LHCN-M2 (cell line): ENCODE measurements at regions not wholly inside any gene's neighbourhood (a gene's known extent, or its start where the extent isn't known, plus 50 kb on each side); places are given as distances from the start of the nearest gene placed in this dataset.
"Not testable (repeated sequence)": the region's sequence is repeated elsewhere in the genome, so short reads cannot be mapped to it uniquely, and the experiment has no call there.

Source experiments
- DNase-seq: peaks from one replicate; pipeline ENCODE4 v3.0.0-alpha.2; 2012; ENCODE audit warnings: low read depth

- DNase-seq: no peak
Measured at GRCh38 chr10:3321123-3321522, 148.5 kb upstream of the PITRM1 start.

GRCh38 chr10:3319811-3320226 lies 147.2 kb upstream of the PITRM1 start:
- no peak for DNase-seq

GRCh38 chr10:3318480-3318807 lies 145.9 kb upstream of the PITRM1 start:
- not testable (repeated sequence) for DNase-seq

GRCh38 chr10:3317553-3318479 lies 145.2 kb upstream of the PITRM1 start:
- DNase-seq: not testable (repeated sequence)

- DNase-seq: not testable (repeated sequence)
Measured at GRCh38 chr10:3314445-3315085, 142.0 kb upstream of the PITRM1 start.

GRCh38 chr10:3313784-3314444 lies 141.3 kb upstream of the PITRM1 start:
- DNase-seq: peak; percentile 50

GRCh38 chr10:3312403-3312940 lies 139.9 kb upstream of the PITRM1 start:
- DNase-seq: no peak

GRCh38 chr10:3310016-3310784 lies 137.6 kb upstream of the PITRM1 start:
- DNase-seq: no peak

GRCh38 chr10:3306050-3306449 lies 133.5 kb upstream of the PITRM1 start:
- no peak for DNase-seq

GRCh38 chr10:3295582-3296151 lies 123.1 kb upstream of the PITRM1 start:
- DNase-seq: no peak

GRCh38 chr10:3294919-3295581 lies 122.5 kb upstream of the PITRM1 start:
- no peak for DNase-seq

GRCh38 chr10:3293581-3294431 lies 121.2 kb upstream of the PITRM1 start:
- DNase-seq: peak; percentile 4

- no peak for DNase-seq
Measured at GRCh38 chr10:3292636-3293035, 120.1 kb upstream of the PITRM1 start.

- DNase-seq: no peak
Measured at GRCh38 chr10:3290550-3290949, 118.0 kb upstream of the PITRM1 start.

GRCh38 chr10:3287572-3288445 lies 115.2 kb upstream of the PITRM1 start:
- no peak for DNase-seq

- DNase-seq: no peak
Measured at GRCh38 chr10:3282674-3283017, 110.1 kb upstream of the PITRM1 start.

- DNase-seq: no peak
Measured at GRCh38 chr10:3281941-3282673, 109.5 kb upstream of the PITRM1 start.

- DNase-seq: no peak
Measured at GRCh38 chr10:3278771-3279170, 106.2 kb upstream of the PITRM1 start.
